ENCODE measurements at regions not wholly inside any gene's neighbourhood (a gene's known extent, or its start where the extent isn't known, plus 50 kb on each side); places are given as distances from the start of the nearest gene placed in this dataset.

DNA sequence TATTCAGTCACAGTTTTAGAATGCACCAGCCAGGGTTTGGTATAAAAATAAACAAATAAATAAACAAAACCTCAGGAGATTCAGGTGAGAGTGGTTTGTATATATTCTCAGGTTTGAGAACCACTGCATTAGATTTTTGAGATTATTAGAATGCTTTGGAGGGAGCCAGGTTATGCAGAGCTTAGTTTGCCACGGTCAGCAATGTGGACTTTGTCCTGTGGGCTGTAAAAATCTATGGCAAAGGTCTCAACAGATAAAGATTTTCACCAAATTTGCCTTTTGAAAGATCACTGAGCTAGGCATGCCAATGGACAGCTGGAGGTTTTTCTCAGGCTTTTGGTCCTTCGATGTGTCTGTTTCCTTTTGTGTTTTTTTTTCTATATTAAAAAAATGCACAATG, 650.1 kb upstream of the RAG2 start:
- TF ChIP-seq EZH2 (IDR thresholded peaks at IDR 0.05; ENCODE audit: insufficient read depth, poor library complexity, severe bottlenecking) = no peak
- TF ChIP-seq EZH2phosphoT487 (IDR thresholded peaks at IDR 0.05; ENCODE audit: insufficient read depth, low read depth) = no peak

Measured in GM23248 (cell line).